T-helper 2 cell treated with Interferon-gamma antibody and Interleukin-4, amounts not matched to agents 100 ng/mL and 5 ng/mL, for 36 hours (primary cell): ENCODE measurements at regions not wholly inside any gene's neighbourhood (a gene's known extent, or its start where the extent isn't known, plus 50 kb on each side); places are given as distances from the start of the nearest gene placed in this dataset.

Experiments
- intact Hi-C: fragments of 100-400 bp; cut with micrococcal nuclease; formaldehyde crosslinking; loops from one replicate; pipeline ENCODE4 v1.15.1; 2023

DNA sequence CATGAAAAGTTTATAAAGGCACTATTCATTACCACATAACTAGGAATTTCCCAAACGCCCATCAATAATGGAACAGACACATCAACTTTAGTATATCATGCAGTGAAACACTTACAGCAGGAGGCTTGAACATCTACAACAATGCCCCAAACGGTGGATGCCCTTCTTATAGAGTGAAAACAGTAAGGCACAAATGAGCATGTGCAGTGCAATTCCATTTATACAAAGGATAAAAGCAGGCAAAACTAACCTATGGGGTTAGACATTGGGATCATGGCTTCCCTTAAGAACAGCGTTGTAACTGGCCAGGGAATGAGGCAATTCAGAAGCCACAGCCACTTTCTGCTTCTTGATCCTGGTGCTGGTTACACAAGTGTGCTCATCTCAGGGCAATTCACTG is 1363.0 kb downstream of the TBC1D22A start:
- intact Hi-C loops, result no loop called here

DNA sequence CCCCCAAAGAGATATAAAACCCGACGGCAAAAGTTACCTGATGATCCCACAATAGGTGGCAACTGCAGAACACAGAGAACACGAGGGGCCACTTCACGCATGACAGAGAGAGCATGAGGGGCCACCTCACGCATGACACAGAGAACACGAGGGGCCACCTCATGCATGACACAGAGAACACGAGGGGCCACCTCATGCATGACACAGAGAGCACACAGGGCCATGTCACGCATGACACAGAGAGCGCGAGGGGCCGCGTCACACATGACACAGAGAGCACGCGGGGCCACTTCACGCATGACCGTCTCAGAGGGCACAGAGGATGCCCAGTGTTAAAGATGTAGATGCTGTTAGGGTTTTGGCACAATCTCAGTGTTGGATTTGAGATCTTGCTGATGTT is 1359.5 kb downstream of the TBC1D22A start:
- intact Hi-C loops, result no loop called here

DNA sequence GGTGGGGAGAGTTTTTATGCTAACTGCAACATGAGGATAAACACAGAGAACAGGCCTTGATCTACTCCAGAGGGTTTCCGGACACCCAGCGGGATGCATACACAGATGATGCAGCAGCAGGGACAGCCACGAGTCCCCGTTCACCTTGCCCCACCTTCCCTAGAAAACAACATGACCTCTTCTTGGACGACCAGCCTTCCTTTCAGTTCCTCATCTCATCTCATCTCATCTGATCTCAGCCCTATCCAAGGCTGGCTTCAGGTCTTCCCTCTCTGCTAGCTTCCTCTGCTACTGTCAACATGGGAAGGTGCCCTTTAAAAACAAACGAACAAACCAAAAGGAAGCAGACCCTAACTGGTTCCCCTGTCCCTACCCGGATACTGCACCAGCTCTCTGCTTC is 1356.2 kb downstream of the TBC1D22A start:
- intact Hi-C loops, result no loop called here

DNA sequence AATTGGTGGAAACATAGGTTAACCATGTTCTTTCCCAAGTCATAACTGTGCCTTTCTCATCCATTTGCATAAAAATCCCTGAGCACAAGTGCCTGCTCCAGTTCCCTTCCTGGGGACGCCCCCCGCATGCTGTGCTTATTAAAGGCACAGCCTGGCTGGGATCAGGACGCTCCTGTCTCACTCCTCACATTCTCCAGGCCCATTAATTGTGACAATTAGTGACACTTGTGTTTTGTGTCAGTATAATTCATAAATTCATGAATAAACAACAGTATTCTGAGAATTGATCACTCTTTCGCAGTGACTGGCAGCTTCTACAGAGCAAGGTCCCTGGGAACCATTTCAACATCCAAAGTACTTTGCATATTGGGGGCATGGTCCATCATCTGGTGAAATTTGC is 1354.4 kb downstream of the TBC1D22A start:
- intact Hi-C loops, result no loop called here

DNA sequence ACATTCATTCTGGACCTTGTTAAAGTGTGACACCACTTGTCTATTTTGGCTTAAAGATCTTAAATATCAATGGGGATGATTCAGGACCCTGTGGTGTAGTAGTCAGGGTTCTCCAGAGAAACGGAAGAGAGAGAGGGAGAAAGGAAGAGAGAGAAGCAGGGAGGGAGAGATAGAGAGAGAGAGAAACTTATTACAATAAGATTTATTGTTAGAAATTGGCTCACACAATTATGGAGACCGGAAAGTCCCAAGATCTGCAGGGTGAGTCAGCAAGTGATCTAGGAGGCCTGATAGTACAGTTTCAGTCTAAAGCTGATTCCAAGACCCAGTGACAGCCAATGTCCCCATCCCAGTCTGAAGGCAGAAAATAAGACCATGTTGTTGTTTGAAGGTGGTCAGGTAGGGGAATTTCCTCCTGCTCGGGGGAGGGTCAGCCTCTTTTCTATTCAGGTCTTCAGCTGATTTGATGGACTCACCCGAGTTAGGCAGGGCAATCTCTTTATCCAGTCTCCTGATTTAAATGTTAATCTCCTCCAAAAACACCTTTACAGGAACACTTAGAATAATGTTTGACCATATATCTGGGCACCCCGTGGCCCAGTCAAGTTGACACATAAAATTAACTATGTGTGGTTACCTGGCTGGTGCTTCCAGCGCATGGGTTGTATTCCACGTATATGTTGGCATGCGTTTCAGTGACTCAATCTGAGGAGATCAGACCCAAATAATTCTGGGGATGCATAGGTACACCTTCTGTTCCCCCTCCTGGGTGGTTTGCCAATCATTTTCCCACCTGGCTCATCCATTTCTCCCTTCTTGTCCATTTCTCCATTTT is 1350.5 kb downstream of the TBC1D22A start:
- intact Hi-C loops, result no loop called here

DNA sequence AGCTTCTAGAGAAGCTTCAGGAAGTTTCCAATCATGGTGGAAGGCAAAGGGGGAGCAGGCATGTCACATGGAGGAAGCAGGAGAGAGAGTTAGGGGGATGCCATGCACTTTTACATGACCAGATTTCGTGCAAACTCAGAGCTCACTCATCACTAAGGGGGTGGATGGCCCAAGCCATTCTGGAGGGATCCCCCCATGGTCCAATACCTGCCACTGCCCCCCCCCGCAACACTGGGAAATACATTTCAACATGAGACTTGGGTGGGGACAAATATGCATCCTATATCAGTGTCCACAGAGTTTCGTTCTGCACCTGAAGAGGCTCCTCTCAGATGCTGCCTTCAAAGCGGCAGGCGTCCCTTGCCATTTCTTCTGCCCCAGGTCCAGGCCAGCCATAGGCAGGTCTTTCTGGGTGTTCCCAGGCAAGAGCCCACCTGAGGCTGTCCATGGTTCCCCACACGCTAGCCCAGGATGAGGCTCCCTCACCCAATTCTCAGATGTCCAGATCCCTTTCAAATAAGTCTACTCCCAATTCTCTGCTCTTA is 1344.3 kb downstream of the TBC1D22A start:
- intact Hi-C loops, result no loop called here

DNA sequence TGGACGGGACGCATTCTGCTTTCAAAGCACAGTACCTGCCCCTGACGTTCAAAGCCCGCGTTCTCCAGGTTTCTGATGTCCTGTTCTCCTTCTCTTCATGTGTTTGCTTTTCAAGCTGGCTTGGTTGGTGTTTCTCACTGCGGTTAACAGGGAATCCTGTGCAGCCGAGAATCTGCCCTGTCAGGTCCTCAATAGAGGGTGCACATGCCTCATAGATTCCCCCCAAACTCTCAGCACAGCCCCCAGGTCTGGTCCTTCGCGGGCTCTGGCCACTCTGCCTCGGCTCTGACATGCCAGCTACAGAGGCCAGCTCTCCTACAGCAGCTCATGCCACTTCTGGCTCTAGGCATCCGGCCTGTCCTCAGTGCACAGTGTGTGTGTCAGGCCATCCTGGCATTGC is 1343.8 kb downstream of the TBC1D22A start:
- intact Hi-C loops, result no loop called here

DNA sequence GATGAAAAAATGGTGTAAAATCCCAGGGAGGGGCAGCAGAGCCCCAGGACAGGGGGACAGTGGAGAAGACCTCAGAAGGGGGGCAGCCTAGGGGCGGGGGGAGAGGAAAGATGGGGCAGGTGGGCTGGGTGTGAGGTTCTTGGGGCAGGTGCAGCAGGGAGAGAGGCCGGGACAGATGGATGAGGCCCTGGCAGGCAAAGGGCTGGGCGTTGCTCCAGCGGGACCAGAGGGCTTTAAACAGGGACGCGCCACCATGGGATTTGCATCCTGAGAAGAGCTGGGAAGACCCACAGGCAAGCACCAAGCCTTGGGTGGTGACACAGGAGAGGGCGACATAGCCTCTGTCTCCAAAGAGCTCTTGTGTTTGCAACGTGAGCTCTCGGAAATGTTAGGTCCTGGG is 1342.8 kb downstream of the TBC1D22A start:
- intact Hi-C loops, result no loop called here

DNA sequence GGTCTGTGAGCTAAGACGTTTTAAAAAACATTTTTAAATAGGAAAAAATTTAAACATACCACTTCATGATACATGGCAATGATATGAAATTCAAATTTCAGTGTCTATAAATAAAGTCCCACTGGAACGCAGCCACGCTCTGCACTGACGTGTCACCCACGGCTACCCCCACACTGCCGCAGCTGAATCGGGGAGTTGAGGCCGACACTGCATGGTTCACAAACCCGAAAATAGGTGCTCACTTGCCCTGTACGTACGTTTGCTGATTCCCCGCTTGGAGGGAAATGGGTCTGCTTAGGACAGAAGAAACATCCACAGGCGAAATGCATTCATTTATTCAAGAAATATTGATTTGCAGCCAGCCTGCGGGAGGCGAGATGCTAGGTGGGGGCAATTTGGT is 1342.3 kb downstream of the TBC1D22A start:
- intact Hi-C loops, result no loop called here

DNA sequence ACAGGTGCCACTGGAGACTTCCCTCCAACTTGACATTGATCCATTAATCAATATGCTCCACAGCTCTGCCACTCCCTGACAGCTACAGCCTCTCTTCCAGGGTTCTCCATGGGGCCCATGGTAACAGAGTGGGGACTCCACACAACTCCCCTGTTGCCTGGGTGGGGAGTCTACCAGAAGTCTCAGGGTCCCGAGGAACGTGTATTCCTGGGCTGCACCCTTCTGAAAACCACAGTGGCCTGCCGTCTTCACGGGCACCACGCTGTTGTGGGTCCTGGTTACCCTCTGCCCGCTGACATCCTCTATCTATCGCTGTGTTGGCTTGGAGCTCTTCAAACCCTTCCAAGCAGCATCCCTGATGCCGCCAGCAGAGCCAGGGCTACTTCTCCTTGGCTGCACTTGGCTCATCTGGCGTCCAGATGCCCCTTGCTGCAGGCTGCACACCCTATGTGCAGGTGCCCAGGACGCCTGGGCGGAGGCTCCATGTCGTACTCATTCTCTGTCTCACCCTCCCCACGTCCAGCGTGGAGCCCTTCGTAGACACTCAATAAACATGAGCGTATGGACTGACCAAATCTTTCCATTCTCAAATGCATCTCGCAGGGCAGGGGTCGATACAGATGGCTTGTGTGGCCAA is 1341.8 kb downstream of the TBC1D22A start:
- intact Hi-C loops, result no loop called here

DNA sequence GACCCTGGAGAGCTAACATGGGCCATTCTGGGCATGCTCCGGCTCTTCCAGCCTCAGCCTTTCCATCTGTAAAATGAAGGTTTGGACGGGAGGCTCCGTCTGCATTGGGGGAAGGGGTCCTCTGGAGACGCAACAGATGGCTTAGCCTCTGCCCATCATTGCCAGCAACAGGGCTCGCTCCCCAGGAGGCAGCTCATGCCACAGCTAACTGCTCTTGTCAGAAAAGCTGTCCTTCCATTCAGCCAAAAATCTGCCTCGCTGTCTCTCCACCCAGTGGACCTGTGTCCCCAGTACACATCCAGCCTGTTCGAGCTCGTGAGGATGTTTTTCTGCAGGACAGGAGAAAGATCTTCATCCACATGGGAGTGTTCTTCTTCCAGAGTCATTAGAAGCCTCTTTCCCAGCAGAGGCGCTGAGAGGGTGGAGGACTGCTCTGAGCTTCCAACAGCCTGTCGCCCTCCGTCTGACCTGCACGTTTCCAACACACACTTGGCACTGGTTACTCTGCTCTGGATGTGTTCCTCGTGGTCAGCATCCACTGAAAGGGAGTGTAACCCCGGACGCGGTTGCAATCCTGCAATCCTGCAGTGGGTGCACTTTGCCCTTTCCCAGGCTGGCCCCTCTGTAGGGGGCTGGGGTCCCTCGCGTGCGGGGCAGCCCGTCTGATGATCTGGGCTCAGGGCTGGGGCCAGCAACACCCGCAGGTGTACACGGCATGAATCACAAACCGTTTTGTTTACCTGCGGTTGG is 1340.9 kb downstream of the TBC1D22A start:
- intact Hi-C loops, result no loop called here

DNA sequence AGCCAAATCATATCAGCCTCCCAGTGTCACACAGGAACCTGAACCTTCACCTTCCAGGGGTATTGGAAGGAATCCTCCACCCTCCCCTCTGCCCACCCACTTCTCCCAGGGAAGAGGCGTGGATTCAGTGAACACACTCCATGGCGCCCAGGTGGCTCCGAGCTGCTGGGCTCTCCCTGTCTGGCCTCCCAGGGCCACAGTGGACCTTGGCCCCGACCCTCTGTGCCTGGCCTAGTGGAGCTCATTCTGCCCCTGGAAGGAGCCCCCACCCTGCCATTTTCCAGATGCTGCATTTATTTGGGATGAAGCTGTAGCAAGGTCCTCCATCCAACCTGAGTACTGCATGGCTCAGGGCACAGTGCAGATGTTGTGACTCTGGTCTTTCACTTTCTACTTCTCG is 1340.1 kb downstream of the TBC1D22A start:
- intact Hi-C loops, result no loop called here

DNA sequence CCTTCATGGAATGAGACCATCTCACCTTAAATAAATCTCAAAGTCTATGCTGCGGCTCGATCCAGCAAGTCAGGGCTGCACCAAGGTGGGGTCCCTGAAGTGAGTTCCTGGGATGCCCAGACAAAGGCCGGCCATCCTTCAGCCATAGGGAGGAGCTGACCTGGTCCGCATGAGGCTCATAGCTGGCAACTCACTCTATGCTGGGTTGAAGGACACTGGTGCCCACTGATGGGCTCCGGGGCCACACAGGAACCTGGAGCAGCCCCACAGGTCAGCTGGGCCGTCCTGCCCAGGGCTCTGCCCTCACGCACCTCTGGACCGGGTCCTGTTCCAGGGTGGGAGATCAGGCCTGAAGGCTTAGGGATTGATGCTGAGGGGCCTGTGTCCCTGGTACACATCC is 1339.3 kb downstream of the TBC1D22A start:
- intact Hi-C loops, result no loop called here

DNA sequence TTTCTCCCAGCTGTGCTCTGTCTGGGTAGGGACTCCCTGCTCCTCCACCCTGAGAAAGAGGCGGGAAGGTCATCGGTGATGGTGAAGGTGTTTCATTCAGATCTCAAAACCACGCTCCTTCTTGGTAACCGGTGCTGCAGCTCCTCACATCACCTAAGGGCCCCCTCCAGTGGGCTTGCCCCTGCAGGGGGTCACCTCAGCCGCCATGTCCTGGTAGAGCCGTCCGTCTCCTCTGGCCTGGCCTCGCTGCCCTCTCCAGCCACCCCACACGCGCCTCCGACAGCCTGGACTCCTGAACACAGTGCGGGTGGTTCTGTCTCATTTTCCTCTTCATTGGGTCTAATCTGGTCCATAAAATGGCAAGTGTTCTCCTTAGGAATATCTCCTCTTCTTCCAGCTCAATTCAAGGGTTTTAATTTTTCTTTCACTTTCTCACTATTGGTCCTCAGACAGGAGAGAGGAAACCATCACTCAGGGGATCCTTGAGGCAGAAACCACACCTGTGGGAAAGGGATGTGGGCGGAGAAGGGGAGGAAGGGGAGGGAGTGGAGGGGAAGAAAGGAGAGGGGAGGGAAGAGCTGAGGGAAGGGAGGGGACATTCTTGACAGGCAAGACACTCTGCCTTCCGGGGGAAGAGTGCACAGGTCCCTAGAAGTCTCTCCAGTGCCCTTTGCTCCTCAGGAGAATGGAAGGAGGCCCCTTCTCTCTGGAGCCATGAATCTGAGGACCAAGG is 1338.4 kb downstream of the TBC1D22A start:
- intact Hi-C loops, result no loop called here

DNA sequence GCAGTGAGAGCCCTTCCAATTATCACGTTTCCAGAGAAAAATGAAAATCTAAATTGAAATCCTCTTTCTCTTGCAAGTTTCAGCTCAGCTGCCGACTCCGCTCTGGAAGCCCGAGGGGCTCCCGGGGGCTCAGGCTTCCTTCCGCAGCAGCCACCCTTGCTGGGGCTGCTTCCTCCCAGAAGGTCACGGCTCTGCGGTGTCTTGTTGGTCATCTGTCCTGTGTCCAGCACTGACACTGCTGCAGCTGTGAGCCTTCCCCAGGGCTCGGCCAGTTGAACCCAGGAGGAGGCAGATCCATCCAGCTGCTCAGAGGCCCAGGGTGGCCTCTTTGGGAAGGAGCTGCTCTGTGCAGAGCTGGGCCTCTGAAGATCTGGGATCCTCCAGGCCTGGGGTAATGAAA is 1337.2 kb downstream of the TBC1D22A start:
- intact Hi-C loops, result loop anchor here (2.0 kb wide), 1 partner anchor 15 kb away; no protein-coding TSS in a partner anchor

DNA sequence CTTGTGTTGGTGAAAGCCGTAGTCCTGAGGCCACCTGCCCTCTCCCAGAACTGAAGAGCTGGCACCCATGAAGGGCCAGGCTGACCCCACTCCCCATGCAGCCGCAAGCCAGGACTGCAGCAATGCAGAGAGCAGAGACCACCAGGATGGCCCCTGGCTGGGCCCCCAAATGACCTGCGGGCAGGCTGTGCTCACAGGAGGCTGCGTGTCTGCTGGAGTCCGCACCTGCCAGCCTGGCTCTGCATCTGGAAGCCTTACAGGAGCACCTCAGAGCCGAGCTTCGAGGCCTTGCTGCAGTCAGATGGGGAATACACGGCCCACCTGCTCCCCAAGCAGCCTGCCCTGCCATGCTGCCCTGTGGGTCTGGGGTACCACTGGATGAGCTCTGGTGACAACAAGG is 1336.8 kb downstream of the TBC1D22A start:
- intact Hi-C loops, result loop anchor here (2.0 kb wide), 1 partner anchor 14 kb away; no protein-coding TSS in a partner anchor

DNA sequence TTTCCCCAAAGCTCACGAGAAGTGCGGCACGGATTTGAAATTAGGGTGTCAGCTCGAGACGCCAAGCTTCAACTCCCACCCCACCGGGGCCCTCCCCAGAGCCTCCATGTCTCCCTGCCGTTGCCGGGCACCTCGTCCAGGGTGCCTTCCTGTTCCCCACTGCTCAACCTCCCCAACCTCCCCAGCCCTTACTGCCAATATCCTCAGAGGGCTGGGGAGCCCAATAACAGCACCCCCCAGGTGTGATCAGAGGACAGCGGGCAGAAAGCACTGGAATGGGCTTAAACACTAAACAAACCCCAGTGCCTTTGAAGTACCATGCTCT is 1336.4 kb downstream of the TBC1D22A start:
- intact Hi-C loops, result loop anchor here (2.0 kb wide), 1 partner anchor 14 kb away; no protein-coding TSS in a partner anchor

DNA sequence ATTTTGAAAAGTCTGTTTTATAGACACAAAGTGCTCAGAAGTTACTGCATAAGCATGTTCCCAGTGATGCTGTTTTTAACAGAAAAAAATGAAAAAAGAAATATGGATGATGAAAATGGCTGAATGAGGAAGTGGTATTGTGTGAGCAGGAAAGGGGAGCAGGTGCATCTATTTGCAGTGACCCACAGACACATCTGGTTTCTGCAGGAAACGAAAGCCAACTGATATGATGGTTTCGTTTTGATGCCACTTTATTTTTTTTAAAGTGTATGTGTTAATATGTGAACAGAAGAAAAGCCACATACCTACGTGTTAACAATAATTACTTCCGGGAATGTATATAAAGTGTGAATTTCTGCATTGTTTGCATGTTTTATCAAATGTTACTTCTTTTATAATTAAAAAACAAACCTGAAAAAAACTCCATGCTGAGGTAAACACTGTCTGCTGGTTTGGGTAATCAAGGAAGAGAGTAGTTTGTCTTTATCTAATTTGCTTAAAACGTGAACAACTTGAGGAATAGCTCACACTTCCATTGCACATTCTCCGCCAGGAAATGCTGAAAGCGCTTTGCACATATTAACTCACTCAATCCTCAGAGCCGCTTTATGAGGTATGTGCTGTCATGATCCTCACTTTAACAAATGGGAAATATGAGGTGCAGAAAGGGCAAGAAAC is 1335.9 kb downstream of the TBC1D22A start:
- intact Hi-C loops, result loop anchor here (2.0 kb wide), 1 partner anchor 14 kb away; no protein-coding TSS in a partner anchor

DNA sequence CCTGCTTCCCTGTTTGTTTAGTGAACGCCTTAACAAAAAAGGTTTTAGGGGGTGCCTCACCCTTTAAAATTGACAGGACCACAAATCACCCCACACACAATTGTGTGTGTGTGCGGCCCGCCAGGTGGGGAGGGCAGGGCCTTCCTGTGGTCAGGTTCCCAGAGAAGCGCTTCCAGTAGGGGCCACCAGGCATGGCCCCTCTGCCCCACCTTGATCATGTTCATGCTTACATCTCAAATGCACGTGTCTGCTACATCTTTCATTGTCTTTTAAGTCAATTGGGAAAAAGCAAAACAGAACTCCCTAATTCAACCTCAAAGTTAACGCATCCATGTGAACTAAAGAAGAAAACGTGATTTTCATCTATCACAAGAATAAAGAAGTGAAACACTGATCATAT is 1335.3 kb downstream of the TBC1D22A start:
- intact Hi-C loops, result loop anchor here (2.0 kb wide), 1 partner anchor 13 kb away; no protein-coding TSS in a partner anchor

DNA sequence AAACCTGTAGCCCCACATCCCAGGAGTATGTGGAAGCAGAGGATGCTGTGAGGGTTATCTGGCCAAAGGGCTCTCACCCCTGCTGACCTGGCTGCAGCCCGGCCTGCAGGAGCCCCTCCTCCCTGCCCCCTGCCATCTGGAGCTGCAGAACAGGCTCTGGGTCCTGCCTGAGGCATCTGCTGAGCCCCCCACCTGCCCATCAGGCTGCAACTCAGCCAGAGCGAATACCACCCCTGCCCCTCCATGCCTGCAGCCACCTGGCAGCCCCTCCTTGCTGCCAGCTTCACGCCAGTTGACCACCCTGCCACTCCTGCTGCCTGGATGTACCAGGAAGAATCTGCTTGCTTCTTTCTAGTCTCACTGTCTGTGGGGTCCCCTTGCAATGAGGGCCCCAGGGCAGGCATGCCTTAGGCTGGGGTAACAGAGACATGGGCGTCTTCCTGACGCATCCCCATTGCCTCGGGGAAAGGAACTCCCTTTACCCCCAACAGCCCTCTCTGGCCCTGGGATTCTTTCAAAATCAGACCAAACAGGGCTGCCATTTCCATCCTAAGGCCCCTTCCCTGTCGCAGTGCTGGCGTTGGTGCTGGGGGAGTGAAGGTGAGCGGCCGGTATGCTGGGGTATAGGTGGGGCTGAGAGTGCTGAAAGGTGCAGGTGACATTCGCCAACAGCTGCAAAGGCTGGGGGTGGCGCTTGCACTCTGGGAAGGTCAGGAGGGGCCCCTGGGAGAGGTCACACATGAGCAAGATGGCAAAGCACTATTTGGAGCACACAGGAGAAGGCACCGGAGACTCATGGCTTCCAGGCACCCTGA is 1334.6 kb downstream of the TBC1D22A start:
- intact Hi-C loops, result no loop called here
